Dermis blood vessel endothelial cell (primary cell): ENCODE measurements at regions not wholly inside any gene's neighbourhood (a gene's known extent, or its start where the extent isn't known, plus 50 kb on each side); places are given as distances from the start of the nearest gene placed in this dataset.
"Not testable (repeated sequence)": the region's sequence is repeated elsewhere in the genome, so short reads cannot be mapped to it uniquely, and the experiment has no call there.

Source experiments
- DNase-seq: peaks from one replicate; pipeline ENCODE4 v3.0.0; 2010

DNA sequence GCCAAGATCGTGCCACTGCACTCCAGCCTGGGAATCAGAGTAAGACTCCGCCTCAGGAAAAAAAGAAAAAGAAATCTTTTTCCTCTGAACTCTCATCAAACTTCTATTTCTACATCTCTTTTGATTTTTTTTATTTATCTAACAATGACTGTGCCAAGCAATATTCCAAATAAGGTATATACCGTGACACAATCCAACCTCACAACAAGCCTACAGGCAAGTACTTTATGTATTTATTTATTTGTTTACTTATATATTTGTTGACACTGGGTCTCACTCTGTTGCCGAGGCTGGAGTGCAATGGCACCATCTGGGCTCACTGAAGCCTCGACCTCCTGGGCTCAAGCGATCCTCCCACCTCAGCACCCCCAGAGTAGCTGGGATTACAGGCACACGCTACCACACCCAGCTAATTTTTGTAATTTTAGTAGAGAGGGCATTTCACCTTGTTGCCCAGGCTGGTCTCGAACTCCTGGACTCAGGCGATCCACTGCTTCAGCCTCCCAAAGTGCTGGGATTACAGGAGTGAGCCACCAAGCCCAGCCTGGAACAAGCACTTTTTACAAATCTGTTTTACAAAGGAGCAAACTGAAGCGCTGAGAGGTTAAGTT lies 94.9 kb upstream of the CHD2 start:
- no peak for DNase-seq

DNA sequence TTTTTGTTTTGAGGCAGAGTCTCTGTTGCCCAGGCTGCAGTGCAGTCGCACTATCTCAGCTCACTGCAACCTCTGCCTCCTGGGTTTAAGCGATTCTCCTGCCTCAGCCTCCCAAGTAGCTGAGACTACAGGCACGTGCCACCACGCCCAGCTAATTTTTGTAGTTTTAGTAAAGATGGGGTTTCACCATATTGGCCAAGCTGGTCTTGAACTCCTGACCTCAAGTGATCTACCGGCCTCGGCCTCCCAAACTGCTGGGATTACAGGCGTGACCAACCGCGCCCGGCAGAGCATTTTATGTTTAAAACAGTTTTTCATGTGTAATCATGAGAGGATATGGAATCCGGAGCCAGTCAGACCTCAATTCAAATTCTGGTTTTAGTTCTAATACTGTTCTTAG lies 94.0 kb upstream of the CHD2 start:
- not testable (repeated sequence) for DNase-seq

GRCh38 chr15:92806763-92807162 lies 93.4 kb upstream of the CHD2 start:
- DNase-seq = no peak

DNA sequence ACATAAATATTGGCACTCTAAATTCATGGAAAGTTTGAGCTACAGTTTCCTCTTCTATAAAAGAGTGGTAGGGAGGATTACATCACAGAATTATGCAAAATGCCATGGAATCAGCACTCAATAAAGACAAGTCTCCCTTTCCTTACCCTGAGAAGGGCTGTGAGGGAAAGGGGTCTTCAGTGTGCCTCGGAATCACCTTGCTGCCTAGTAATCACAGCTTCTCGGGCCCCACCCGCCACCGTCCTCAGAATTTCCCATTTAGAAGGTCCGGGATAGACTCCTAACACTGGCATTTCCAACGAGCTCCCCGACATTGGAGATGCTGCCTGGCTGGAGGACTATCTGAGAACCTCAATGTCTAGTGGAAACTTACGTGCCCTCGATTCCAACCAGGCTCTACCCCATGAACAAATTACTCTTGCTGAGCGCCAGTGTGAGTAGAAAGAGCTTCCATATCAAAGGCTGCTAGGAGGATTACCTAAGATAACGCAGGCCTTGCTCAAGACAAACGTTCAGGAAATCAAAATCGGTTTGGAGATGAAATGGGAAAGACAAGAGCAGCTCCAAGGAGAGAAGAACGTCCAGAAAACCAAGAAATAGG lies 92.1 kb upstream of the CHD2 start:
- peak; percentile 49 for DNase-seq

DNA sequence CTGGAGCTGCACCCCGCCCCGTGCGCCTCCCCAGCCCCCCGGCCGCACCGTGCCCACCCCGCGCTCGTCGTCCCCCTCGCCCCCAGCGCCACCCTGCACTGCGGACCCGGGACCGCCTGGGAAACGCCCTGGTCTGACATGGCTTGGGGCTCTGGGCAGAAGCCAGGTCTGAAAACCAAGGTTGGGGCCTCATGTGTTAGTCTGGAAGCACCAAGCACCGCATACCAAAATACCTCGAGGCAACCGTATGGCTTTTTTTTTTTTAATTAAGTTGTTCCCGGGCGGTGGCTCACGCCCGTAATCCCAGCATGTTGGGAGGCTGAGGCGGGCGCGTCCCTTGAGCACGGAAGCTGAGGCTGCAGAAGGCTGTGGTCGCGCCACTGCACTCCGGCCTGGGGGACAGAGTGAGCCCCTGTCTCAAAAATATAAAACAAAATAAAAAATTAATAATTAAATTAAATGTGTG lies 91.5 kb upstream of the CHD2 start:
- DNase-seq = no peak

DNA sequence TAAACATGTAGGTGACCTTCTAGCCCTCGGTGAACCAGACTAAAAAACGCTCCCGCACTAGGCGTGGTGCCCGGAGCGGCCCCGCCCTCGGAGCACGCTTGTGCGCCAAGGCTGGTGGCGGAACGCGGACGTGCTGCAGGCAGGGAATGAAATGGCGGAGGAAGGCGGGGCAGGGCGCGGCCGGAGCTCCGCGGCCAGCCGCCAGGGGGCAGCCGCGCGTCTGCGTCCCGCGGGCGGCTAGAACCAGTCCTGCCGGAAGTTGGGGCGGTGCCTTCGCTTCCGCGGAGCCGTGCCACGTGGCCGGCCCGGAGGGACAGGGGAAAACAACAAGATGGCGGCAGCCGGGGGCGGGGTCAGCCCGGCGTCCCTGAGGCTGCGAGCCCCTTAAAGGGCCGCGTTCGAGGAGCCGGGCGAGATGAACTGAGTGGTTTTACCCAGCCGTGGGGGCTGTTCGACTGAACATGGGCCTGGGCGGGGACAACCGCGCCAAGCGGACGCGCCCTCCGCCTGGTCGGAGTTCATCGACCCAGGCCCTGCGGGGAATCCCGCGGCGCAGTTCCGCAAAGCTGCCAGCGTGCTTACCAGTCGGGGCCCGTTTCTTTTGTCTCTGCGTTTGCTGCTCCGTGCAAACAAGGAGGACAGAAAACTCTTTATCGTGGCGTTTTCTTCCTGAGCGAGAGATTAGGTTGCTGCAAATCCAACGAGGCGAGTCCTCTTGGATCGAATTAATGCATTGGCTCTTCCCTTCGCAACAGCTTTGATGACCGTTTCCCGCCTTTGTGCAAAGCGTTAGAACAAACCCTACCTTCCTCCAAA lies 90.9 kb upstream of the CHD2 start:
- DNase-seq = peak; percentile 98

- peak; percentile 64 for DNase-seq
Observed at GRCh38 chr15:92809880-92810361, 90.2 kb upstream of the CHD2 start.

DNA sequence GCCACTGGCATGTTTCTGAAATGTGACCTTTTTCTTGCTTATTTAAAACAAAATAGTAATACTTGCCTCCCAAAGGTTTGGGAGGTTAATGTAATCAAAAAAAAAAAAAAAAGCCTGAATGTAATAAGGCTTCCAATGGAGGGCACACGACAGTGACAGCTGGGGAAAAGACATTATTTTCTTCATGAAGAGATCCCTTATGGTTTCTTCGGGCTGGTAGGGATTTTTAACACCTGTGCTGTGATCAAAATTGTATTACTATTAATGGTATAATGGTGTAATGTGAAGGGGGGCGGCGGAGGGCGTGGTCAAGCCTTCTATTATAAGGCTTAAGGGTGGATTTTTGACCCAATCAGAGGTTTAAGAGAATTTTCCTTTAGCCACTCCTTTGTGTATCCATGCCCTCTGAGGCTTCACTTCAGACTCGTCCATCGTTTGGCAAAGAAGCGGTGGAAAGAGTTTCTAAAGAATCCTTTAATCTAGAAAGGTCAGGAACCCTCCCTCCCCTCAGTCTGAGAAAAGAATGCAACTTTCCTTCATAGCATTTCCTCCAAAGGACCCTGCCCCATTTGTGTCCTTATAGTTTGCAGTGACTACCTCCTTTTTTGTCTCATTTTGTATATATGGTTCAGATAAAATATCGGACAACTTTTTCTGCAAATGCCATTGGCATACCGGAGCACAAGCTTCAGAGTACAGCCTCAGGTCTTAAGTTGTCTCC lies 89.5 kb upstream of the CHD2 start:
- DNase-seq = peak; percentile 57

DNA sequence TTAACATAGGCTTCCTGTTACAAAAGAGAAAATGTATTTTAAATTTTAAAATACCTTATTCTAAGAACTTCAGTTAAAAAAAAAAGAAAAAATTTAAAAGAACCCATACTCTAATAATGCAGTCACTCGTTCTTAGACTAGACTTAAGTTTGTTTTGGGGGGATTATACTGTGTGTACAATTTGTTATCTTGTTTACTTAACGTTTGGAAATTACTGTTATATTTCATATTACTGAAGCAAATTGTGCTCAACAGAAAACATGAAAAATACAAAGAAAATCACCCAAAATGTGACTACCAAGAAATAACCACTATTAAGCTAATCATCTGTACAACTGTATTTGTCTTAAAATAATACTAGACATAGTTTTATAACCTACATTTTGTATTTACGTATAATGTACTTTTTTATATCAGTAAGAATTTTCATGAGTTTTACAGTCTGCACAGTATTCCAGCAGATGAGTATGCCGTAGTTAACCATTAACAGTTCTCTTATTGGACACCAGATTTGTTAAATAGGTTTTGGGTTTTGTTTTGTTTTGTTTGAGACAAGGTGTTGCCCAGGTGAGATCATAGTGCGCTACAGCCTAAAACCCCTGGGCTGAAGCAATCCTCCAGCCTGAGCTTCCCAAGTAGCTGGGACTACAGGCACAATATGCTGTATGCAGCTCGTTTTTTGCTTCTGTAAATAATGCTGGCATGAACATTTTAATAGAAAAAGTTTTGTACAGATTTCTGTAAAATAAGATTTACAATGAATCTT lies 88.8 kb upstream of the CHD2 start:
- no peak for DNase-seq

DNA sequence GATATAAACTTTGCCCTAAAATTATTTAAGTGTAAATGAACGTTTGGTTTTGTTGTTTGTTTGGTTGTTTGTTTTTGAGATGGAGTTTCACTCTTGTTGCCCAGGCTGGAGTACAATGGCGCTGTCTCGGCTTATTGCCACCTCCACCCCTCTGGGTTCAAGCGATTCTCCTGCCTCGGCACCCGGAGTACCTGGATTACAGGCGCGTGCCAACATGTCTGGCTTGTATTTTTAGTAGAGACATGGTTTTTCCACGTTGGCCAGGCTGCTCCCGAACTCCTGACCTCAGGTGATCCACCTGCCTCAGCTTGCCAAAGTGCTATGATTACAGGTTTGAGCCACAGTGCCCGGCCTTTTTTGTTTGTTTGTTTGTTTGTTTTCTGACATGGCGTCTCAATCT lies 87.9 kb upstream of the CHD2 start:
- DNase-seq = no peak

GRCh38 chr15:92813485-92813884 lies 86.6 kb upstream of the CHD2 start:
- DNase-seq = no peak

GRCh38 chr15:92817339-92817886 lies 82.7 kb upstream of the CHD2 start:
- DNase-seq = no peak

DNA sequence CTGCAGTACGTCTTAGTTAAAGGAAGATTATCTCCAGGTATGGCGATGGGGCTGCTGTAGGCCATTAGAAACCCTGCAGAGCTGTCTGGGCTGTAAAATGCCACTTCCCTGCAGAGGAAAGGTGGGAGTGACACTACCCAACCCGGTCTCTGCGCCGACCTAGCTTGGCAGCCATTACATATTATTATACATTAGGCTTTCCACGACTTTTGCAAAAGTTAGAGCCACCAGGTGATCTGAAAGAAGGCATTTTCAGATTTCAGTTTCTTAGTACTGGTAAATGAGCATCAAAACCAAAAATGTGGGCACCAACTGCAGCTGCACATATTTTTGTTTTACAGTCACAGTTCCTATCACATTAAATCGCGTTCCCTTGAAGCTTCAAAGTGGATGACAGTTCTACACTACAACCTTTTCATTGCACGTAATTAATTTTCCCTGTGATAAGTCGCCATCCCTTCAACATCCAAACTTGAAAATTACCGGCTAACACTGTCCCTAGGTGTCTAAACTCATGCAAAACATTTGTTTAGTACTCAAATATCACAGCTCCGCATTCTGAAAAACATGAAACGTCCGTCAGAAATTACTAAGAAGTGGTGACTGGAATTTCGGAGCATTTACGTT lies 81.4 kb upstream of the CHD2 start:
- no peak for DNase-seq

DNA sequence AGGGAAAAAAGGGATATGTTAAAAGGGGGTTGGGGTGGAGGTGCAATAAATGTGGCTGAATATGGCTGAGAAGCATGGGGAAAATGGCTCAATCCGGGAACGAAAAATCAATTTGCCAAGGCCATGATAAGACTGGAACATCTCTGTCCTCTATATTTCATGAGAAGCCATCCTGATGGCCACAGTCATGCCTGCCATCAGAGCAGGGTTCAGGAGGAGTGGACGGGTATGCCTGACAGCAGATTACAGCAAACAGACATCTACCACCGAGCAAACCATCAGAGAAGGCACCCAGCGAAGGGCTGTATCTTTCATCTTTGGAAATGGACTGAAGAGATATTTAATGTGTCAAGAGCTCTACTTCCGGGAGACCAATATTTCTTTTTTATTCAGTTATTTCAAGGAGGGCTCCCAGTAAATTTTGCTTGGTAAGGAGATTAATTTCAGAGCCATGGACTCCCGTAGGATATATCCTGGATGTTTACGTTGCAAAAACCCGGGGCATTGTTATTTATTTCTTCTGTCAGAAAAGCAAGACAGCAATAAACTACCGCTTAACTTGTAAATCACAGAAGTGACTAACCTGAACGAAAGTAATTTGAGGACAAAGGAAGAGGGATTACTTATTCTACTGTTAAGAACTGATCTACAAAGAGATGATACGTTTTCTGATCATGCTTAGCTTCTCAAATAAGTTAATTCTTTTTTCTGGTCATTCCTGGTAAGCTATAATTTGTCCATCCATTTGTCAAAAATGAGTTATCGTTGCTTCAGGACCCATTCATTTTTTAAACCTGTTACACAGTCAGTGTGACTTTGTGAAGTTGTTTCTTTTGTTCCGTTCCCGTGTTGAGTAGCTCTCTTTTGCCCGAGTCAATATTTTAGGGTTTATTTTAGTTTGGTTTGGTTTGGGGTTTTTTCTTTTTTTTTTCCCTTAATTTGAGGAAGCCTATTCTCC lies 80.6 kb upstream of the CHD2 start:
- DNase-seq = no peak

DNA sequence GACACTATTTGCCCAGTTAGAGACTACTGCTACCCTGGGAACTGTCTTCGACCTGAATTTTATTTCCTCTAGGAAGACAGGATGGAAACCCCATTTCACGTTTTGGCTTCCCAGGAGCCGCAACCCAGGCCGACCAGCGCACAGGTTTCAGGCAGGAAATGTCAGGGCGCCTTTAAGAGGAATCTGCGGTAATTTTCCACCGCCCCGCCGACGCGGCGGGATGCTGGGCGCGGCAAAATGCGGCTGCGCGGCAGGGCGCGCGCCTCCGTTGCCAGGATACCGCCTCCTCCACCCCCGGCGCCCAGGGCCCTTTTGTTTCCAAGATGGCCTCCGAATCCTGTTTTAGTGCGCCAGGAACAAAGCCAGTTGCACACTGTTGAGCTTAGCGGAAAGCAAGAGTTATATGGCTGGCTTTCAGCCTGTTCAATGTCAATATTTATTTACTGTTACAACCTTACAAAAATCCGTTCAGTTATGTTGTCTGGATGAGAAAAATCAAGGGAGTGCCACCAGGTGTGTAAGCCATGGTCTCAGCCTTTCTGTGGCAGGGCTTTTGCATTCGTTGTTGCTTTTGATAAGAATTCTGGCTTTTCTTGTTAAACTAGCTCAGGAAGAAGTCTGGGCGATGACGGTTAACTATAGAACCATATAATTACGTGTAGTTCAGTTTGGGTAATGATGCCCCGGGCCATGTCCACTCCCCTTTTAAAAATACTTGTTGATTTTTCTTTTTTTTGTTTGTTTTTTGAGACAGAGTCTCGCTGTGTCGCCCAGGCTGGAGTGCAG lies 79.7 kb upstream of the CHD2 start:
- peak; percentile 94 for DNase-seq

DNA sequence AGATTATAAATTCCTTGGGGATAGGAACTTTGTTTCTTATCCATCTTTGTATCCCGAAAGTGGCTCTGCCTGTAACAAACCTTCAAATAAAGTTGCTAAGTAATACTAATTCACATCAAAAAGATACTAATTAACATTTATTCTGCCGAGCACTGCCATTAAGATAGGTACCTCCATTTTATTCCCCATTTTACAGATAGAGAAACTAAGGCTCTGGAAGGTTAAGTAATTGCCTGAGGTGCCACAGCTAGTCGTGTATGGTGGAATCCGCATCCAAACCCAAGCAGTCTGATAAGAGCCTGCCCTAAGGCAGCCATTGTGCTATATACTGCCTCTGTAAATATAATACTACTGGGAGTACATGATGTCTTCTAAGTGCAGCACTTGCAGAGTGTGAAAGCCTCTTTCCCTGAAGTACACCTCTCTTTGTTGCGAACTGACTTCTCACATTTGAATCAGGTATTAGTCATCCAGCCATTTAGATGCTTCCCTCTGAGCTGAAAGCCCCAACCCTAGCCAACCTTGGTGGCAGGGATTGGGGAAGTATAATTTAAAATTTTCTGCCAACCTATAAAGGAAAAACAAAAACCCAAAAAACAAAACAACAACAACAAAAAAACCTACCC lies 78.5 kb upstream of the CHD2 start:
- no peak for DNase-seq

GRCh38 chr15:92822216-92823144 lies 77.6 kb upstream of the CHD2 start:
- DNase-seq = no peak

GRCh38 chr15:92825985-92826384 lies 74.1 kb upstream of the CHD2 start:
- no peak for DNase-seq
